ENCODE measurements at regions not wholly inside any gene's neighbourhood (a gene's known extent, or its start where the extent isn't known, plus 50 kb on each side); places are given as distances from the start of the nearest gene placed in this dataset.

- H3K79me2 ChIP-seq (replicated peaks; ENCODE audit: insufficient read depth): no peaks in the 10 kb centered on the region
- H3K4me3 ChIP-seq: no peak overlapping the region
- DNase-seq (ENCODE audit: low spot score) (no peak), ATAC-seq (no peak)
- H3K4me1 Mint-ChIP-seq: no peaks in the 10 kb centered on the region
- H3K9me3 Mint-ChIP-seq: no peaks in the 10 kb centered on the region
- no peaks in the 10 kb centered on the region for H3K36me3 ChIP-seq (ENCODE audit: insufficient read depth)
- H3K27ac Mint-ChIP-seq: no peak overlapping the region
- H3K27me3 ChIP-seq (ENCODE audit: insufficient read depth): no peaks in the 10 kb centered on the region
- TF ChIP-seq REST (IDR thresholded peaks at IDR 0.05; ENCODE audit: unreplicated experiment) (no peak), ZNF114 (CRISPR knock-in tag; IDR thresholded peaks at IDR 0.05) (no peak), ZNF331 (CRISPR knock-in tag; IDR thresholded peaks at IDR 0.05; ENCODE audit: low read depth) (no peak), NANOG (IDR thresholded peaks at IDR 0.05; ENCODE audit: borderline replicate concordance) (no peak), JUNB (IDR thresholded peaks at IDR 0.05; ENCODE audit: unreplicated experiment) (no peak), STAT1 (IDR thresholded peaks at IDR 0.05; ENCODE audit: unreplicated experiment) (no peak), CREB1 (CRISPR knock-in tag; IDR thresholded peaks at IDR 0.05; ENCODE audit: low read depth) (no peak), EZH2phosphoT487 (IDR thresholded peaks at IDR 0.05; ENCODE audit: unreplicated experiment) (no peak), ZNF462 (CRISPR knock-in tag; IDR thresholded peaks at IDR 0.05) (no peak), EZH2 (IDR thresholded peaks at IDR 0.05; ENCODE audit: low read depth, unreplicated experiment) (no peak), CTCF (conservative IDR thresholded peaks at IDR 0.05; ENCODE audit: low read depth in 2 of 2) (no peak), POLR2AphosphoS5 (IDR thresholded peaks at IDR 0.05; ENCODE audit: low read depth) (no peak), ETS1 (IDR thresholded peaks at IDR 0.05) (no peak)
- H3K4me3 Mint-ChIP-seq: no peak overlapping the region
- H3K9me2 ChIP-seq (ENCODE audit: insufficient read depth): no peaks in the 10 kb centered on the region
- no peaks in the 10 kb centered on the region for H3F3A ChIP-seq (replicated peaks; ENCODE audit: low read depth)
- H3K4me1 ChIP-seq (ENCODE audit: insufficient read depth): no peaks in the 10 kb centered on the region
- H2AFZ ChIP-seq: no peak overlapping the region
- H3K36me3 Mint-ChIP-seq (ENCODE audit: low read depth): no peaks in the 10 kb centered on the region
- H4K20me1 ChIP-seq (replicated peaks; ENCODE audit: insufficient read depth): no peaks in the 10 kb centered on the region
- H3K27me3 Mint-ChIP-seq (ENCODE audit: insufficient read depth, low read depth, poor library complexity): no peaks in the 10 kb centered on the region
- H3K27ac ChIP-seq (ENCODE audit: low read depth): no peak overlapping the region
- no peak overlapping the region for H3K4me2 ChIP-seq
Measured at GRCh38 chr2:225916692-225917091, 517.2 kb downstream of the NYAP2 start.
